HG02970 (cell line): ENCODE measurements at regions not wholly inside any gene's neighbourhood (a gene's known extent, or its start where the extent isn't known, plus 50 kb on each side); places are given as distances from the start of the nearest gene placed in this dataset.
A peak's percentile ranks its signal among the peaks of the same experiment; 100 is the strongest.

ENCODE experiments used
- ATAC-seq: cut with Tn5 transposase; IDR thresholded peaks from one replicate; pipeline ENCODE4 v1.9.1; 2021; ENCODE audit warnings: mild to moderate bottlenecking, moderate library complexity, moderate number of reproducible peaks; ENCODE audit not compliant: unreplicated experiment, low FRiP score

- ATAC-seq: no peak
These were observed 165.0 kb upstream of the CNTNAP2 start for GRCh38 chr7:145951566-145951965.

- no peak for ATAC-seq
These were observed 187.7 kb upstream of the CNTNAP2 start for GRCh38 chr7:145928937-145929336.

- ATAC-seq: no peak
These were observed 196.9 kb upstream of the CNTNAP2 start for GRCh38 chr7:145919712-145920111.

- no peak for ATAC-seq
These were observed 199.8 kb upstream of the CNTNAP2 start for GRCh38 chr7:145916776-145917175.

GRCh38 chr7:145915679-145916078 is 200.9 kb upstream of the CNTNAP2 start:
- no peak for ATAC-seq

- ATAC-seq: peak; percentile 90
These were observed 206.5 kb upstream of the CNTNAP2 start for GRCh38 chr7:145909991-145910513.

GRCh38 chr7:145903658-145904057 is 212.9 kb upstream of the CNTNAP2 start:
- no peak for ATAC-seq

GRCh38 chr7:145902123-145902522 is 214.5 kb upstream of the CNTNAP2 start:
- no peak for ATAC-seq

GRCh38 chr7:145899938-145900337 is 216.7 kb upstream of the CNTNAP2 start:
- ATAC-seq: no peak

- ATAC-seq: no peak
These were observed 222.6 kb upstream of the CNTNAP2 start for GRCh38 chr7:145893925-145894535.

GRCh38 chr7:145884716-145885514 is 231.7 kb upstream of the CNTNAP2 start:
- no peak for ATAC-seq

- ATAC-seq: no peak
These were observed 240.2 kb upstream of the CNTNAP2 start for GRCh38 chr7:145876376-145876775.

- ATAC-seq: no peak
These were observed 241.3 kb upstream of the CNTNAP2 start for GRCh38 chr7:145875267-145875666.

GRCh38 chr7:145868935-145869334 is 247.7 kb upstream of the CNTNAP2 start:
- no peak for ATAC-seq

GRCh38 chr7:145862212-145862611 is 254.4 kb upstream of the CNTNAP2 start:
- no peak for ATAC-seq

- no peak for ATAC-seq
These were observed 255.8 kb upstream of the CNTNAP2 start for GRCh38 chr7:145860809-145861208.

- no peak for ATAC-seq
These were observed 266.0 kb upstream of the CNTNAP2 start for GRCh38 chr7:145850636-145851035.

GRCh38 chr7:145848691-145849090 is 267.9 kb upstream of the CNTNAP2 start:
- ATAC-seq: no peak

GRCh38 chr7:145845345-145845744 is 271.3 kb upstream of the CNTNAP2 start:
- no peak for ATAC-seq

- ATAC-seq: no peak
These were observed 276.8 kb upstream of the CNTNAP2 start for GRCh38 chr7:145839814-145840213.

- ATAC-seq: no peak
These were observed 284.9 kb upstream of the CNTNAP2 start for GRCh38 chr7:145831616-145832206.
